K562 (cell line): ENCODE measurements at regions not wholly inside any gene's neighbourhood (a gene's known extent, or its start where the extent isn't known, plus 50 kb on each side); places are given as distances from the start of the nearest gene placed in this dataset.

Experiments
- ATAC-seq: fragments of 200-7000 bp; cut with Tn5 transposase; 3 replicates; pipeline ENCODE4 v1.9.1; 2020; ENCODE audit warnings: moderate library complexity
- BruUV-seq: library from RNA; stranded (reverse); fragments of 400-500 nt; replicated peaks from 2 replicates; lab custom pipeline; 2021; lab: Mats Ljungman, UMichigan
- CTCF ChIA-PET: fragments of 300-600 bp; formaldehyde crosslinking; extraction: SDS; loops from one replicate; lab custom pipeline; 2021; ENCODE audit warnings: low intra/inter-chr PET ratio; lab: Yijun Ruan, JAX
- POLR2A ChIA-PET: fragments of 300-600, 350-650 bp; sonication (Branson Sonifier 250); formaldehyde crosslinking; extraction: SDS; loops from one replicate; lab custom pipeline; 2021; ENCODE audit warnings: antibody characterized with exemption, inconsistent platforms; lab: Yijun Ruan, JAX
- DNase-seq, 4 experiments: peaks; one replicate each; pipeline versions ENCODE4 v3.0.0 to v3.0.0-alpha.2; 2011 to 2018; ENCODE audit warnings: low spot score in 3 of 4, mixed read lengths in 3 of 4; ENCODE audit errors: extremely low read depth in 1 of 4
- FAIRE-seq: peaks from 2 replicates; lab custom pipeline; 2011; peaks lifted over from hg19 to GRCh38; lab: Jason Lieb, UNC
- H2AFZ ChIP-seq: 2 replicates; pipeline ENCODE4 v1.6.0; 2011; ENCODE audit warnings: low read depth, low read length, control low read depth, inconsistent platforms
- H3K27ac ChIP-seq: fragments of 200-600 bp; 3 replicates; pipeline ENCODE4 v1.8.0; 2011; ENCODE audit warnings: low read depth, mild to moderate bottlenecking, control low read depth, inconsistent platforms, low read length, moderate library complexity, mixed read lengths; ENCODE audit errors: extremely low read depth
- H3K27me3 ChIP-seq, 2 experiments: fragments of 300-600 bp in 1 of 2; 2 replicates in 1 of 2; 3 replicates in 1 of 2; pipeline versions ENCODE4 v1.6.0 to v1.8.0; 2011; ENCODE audit warnings: inconsistent platforms in 2 of 2, low read length in 2 of 2, mild to moderate bottlenecking in 1 of 2, mixed read lengths in 1 of 2, moderate library complexity in 1 of 2; ENCODE audit not compliant: control insufficient read depth in 2 of 2, insufficient read depth in 2 of 2
- H3K36me3 ChIP-seq: fragments of 300-600 bp; 3 replicates; pipeline ENCODE4 v1.8.0; 2011; ENCODE audit warnings: mild to moderate bottlenecking, low read length, inconsistent platforms; ENCODE audit not compliant: control insufficient read depth, insufficient read depth
- H3K4me1 ChIP-seq, 2 experiments: fragments of 200-600 bp in 1 of 2; replicated peaks in 1 of 2; 2 replicates in 1 of 2; 3 replicates in 1 of 2; pipeline versions ENCODE4 v1.5.1 to v1.8.0; 2011; ENCODE audit warnings: inconsistent platforms in 2 of 2, low read length in 2 of 2, mild to moderate bottlenecking in 1 of 2, mixed read lengths in 1 of 2, moderate library complexity in 1 of 2; ENCODE audit not compliant: control insufficient read depth in 2 of 2, insufficient read depth in 2 of 2
- H3K4me2 ChIP-seq: 2 replicates; pipeline ENCODE4 v1.6.1; 2011; ENCODE audit warnings: low read length, control low read depth, inconsistent platforms, mixed read lengths; ENCODE audit not compliant: insufficient read depth
- H3K4me3 ChIP-seq: fragments of 200-600 bp; sonication (generic), shearing (Covaris generic); 2 replicates; pipeline ENCODE4 v1.5.1; 2016; ENCODE audit warnings: control low read depth, inconsistent platforms
- H3K79me2 ChIP-seq: fragments of 200-600 bp; 3 replicates; pipeline ENCODE4 v1.8.0; 2011; ENCODE audit warnings: low read length, inconsistent platforms; ENCODE audit not compliant: control insufficient read depth, insufficient read depth
- H3K9ac ChIP-seq, 2 experiments: 2 replicates each; pipeline versions ENCODE4 v1.6.0 to v1.6.1; 2011; ENCODE audit warnings: low read depth in 2 of 2, low read length in 2 of 2, control low read depth in 1 of 2, inconsistent platforms in 1 of 2, mild to moderate bottlenecking in 1 of 2, mixed read lengths in 1 of 2; ENCODE audit not compliant: insufficient read depth in 1 of 2
- H3K9me1 ChIP-seq: one replicate; pipeline ENCODE4 v1.6.0; 2011; ENCODE audit warnings: inconsistent platforms, mild to moderate bottlenecking, low read length, moderate library complexity; ENCODE audit not compliant: control insufficient read depth, insufficient read depth
- H3K9me3 ChIP-seq: replicated peaks from 2 replicates; pipeline ENCODE4 v1.5.1; 2011; ENCODE audit warnings: low read depth, low read length, inconsistent platforms; ENCODE audit not compliant: control insufficient read depth, insufficient read depth
- H4K20me1 ChIP-seq: replicated peaks from 2 replicates; pipeline ENCODE4 v1.6.1; 2011; ENCODE audit warnings: low read length, inconsistent platforms, mixed read lengths; ENCODE audit not compliant: control insufficient read depth, insufficient read depth
- ARHGAP35 ChIP-seq: fragments of 450-650 bp; IDR thresholded peaks from 2 replicates; pipeline ENCODE4 v1.6.1; 2018; ENCODE audit not compliant: partially characterized antibody
- CCAR2 ChIP-seq: fragments of 200-400 bp; formaldehyde crosslinking; IDR thresholded peaks from 2 replicates; pipeline ENCODE4 v1.6.1; 2017; ENCODE audit warnings: mild to moderate bottlenecking, low read depth, low read length
- CREB1 ChIP-seq, 2 experiments: sonication (generic) in 1 of 2; formaldehyde crosslinking in 1 of 2; IDR thresholded peaks; 2 replicates each; pipeline versions ENCODE4 v1.6.1 to v1.8.0; 2012 to 2022; ENCODE audit warnings: inconsistent platforms in 1 of 2, mild to moderate bottlenecking in 1 of 2, missing genetic modification reagents in 1 of 2, moderate library complexity in 1 of 2
- E2F5 ChIP-seq: sonication (generic); formaldehyde crosslinking; IDR thresholded peaks from 2 replicates; pipeline ENCODE4 v1.8.0; 2022; ENCODE audit warnings: mild to moderate bottlenecking, missing genetic modification reagents
- NKRF ChIP-seq: fragments of 450-650 bp; IDR thresholded peaks from 2 replicates; pipeline ENCODE4 v1.6.1; 2016; ENCODE audit warnings: borderline replicate concordance
- PHB ChIP-seq: fragments of 250-450 bp; sonication (Bioruptor Pico); IDR thresholded peaks from 2 replicates; pipeline ENCODE4 v1.5.0; 2021
- PHF8 ChIP-seq: fragments of 200-600 bp; sonication (generic); IDR thresholded peaks from 2 replicates; pipeline ENCODE4 v1.6.1; 2012; ENCODE audit warnings: mixed run types, mild to moderate bottlenecking, inconsistent platforms, low read length, moderate library complexity, borderline replicate concordance
- TAF9B ChIP-seq: fragments of 450-650 bp; IDR thresholded peaks from 2 replicates; pipeline ENCODE4 v1.6.1; 2018; ENCODE audit warnings: mild to moderate bottlenecking; ENCODE audit not compliant: partially characterized antibody
- ZNF277 ChIP-seq: fragments of 250-450 bp; sonication (Bioruptor Pico); IDR thresholded peaks from 2 replicates; pipeline ENCODE4 v1.8.0; 2022; ENCODE audit warnings: inconsistent platforms, mild to moderate bottlenecking, moderate library complexity, borderline replicate concordance
- ZNF561 ChIP-seq: fragments of 450-650 bp; formaldehyde crosslinking; conservative IDR thresholded peaks from 2 replicates; pipeline ENCODE4 v1.4.0; 2020; ENCODE audit warnings: mild to moderate bottlenecking, moderate library complexity
- ZNF609 ChIP-seq: sonication (generic); formaldehyde crosslinking; IDR thresholded peaks from 2 replicates; pipeline ENCODE4 v1.8.1; 2023; ENCODE audit warnings: missing genetic modification reagents, mild to moderate bottlenecking, borderline replicate concordance
- WGBS: fragments of 100-300 bp; shearing (Covaris generic); methylation state at CpG from one replicate; pipeline ENCODE4 v1.1.6; 2016; ENCODE audit warnings: low coverage, mixed read lengths; ENCODE audit not compliant: insufficient coverage; ENCODE audit errors: missing lambda C conversion rate; 5-methylcytosine and 5-hydroxymethylcytosine counted together
- in situ Hi-C: fragments of 300-500 bp; cut with MboI; formaldehyde crosslinking; loops from 4 replicates; pipeline ENCODE4 v1.15.0; 2018; ENCODE audit warnings: inconsistent platforms, mixed read lengths
- intact Hi-C: fragments of 100-400 bp; cut with micrococcal nuclease; formaldehyde crosslinking; loops from 2 replicates; pipeline ENCODE4 v1.14.2; 2022
- TF ChIP-seq, protein P1 (sequence below): fragments of 250-450 bp; sonication (Bioruptor Pico); IDR thresholded peaks from 2 replicates; pipeline ENCODE4 v1.9.0; 2021; ENCODE audit warnings: mild to moderate bottlenecking

DNA sequence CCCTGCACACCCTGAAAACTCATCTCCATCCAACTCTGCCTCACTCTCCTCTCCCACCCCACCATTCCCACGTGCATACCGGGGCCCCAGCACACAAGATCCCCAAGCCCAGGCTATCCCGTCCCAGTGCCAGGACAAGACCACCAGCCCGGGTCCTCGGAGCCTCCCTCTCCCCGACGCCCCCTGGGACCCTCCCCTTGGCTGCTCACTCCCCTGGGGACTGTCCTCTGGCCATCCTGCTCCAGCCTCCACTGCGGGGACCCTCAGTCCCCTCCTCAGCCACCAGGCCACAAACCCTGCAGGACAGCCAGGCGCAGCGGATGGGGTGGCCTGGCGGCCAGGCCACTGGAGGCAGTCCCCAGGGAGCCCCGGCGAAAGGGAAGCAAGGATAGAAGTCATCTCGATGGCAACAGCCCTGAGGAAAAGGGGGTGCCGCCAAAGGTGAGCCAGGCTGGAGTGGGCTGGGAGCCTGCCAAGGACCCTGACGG is 62.8 kb downstream of the C9orf50 start:
- Histone ChIP-seq H3K27me3 (peaks cover 0 to 5% of the 10 kb centered on the region in 2 experiments; a peak in 1 of 5 replicates), H3K9me1 (no peaks in the 10 kb centered on the region), H3K27ac (no peak overlapping the region), H3K36me3 (no peaks in the 10 kb centered on the region), H3K4me1 (peaks cover 0 to 36% of the 10 kb centered on the region in 2 experiments; a peak in 2 of 5 replicates), H3K9ac (peak overlapping the region in 1 of 2 experiments; percentile 35; a peak in 1 of 4 replicates), H3K4me2 (no peak overlapping the region), H4K20me1 (no peaks in the 10 kb centered on the region), H3K79me2 (no peaks in the 10 kb centered on the region), H2AFZ (no peak overlapping the region), H3K4me3 (no peak overlapping the region), H3K9me3 (no peaks in the 10 kb centered on the region)
- in situ Hi-C loops, result no loop called here
- no TSS peak for BruUV-seq
- ATAC-seq (no peak), FAIRE-seq (no peak), DNase-seq (no peak)
- ChIA-PET CTCF (no interaction called here), POLR2A (no interaction called here)
- WGBS, result 64% methylated on average over 11 of the region's 16 CpGs
- intact Hi-C loops, result loop anchor here (10.0 kb wide), 1 partner anchor 47 kb away; no protein-coding TSS in a partner anchor
- TF ChIP-seq PHF8, result no peak
- TF ChIP-seq NKRF, result no peak
- no peak for TF ChIP-seq ZNF609 (CRISPR knock-in tag)
- TF ChIP-seq, protein P1, sequence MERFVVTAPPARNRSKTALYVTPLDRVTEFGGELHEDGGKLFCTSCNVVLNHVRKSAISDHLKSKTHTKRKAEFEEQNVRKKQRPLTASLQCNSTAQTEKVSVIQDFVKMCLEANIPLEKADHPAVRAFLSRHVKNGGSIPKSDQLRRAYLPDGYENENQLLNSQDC, result no peak
- no peak for TF ChIP-seq ZNF561 (CRISPR knock-in tag)
- no peak for TF ChIP-seq CCAR2
- no peak for TF ChIP-seq ZNF277 (CRISPR knock-in tag)
- no peak for TF ChIP-seq ARHGAP35
- TF ChIP-seq TAF9B, result no peak
- TF ChIP-seq CREB1 (IDR thresholded peaks at IDR 0.05), result no peak
- TF ChIP-seq CREB1 (CRISPR knock-in tag; IDR thresholded peaks at IDR 0.05), result no peak
- no peak for TF ChIP-seq E2F5 (CRISPR knock-in tag)
- no peak for TF ChIP-seq PHB (CRISPR knock-in tag)
